Neutrophil (primary cell): ENCODE measurements at regions not wholly inside any gene's neighbourhood (a gene's known extent, or its start where the extent isn't known, plus 50 kb on each side); places are given as distances from the start of the nearest gene placed in this dataset.
"Not testable (repeated sequence)": the region's sequence is repeated elsewhere in the genome, so short reads cannot be mapped to it uniquely, and the experiment has no call there.

Source experiments
- H3K27ac ChIP-seq: fragments of 200-600 bp; sonication (generic); 2 replicates; pipeline ENCODE4 v1.5.1; 2016; ENCODE audit warnings: mild to moderate bottlenecking, moderate library complexity
- H3K27me3 ChIP-seq: fragments of 200-600 bp; sonication (generic); 2 replicates; pipeline ENCODE4 v1.6.0; 2016; ENCODE audit warnings: mild to moderate bottlenecking
- H3K36me3 ChIP-seq: fragments of 200-600 bp; sonication (generic); 2 replicates; pipeline ENCODE4 v1.5.1; 2017
- H3K4me1 ChIP-seq, 2 experiments: fragments of 200-600 bp in 1 of 2; sonication (generic) in 1 of 2; 1 replicate in 1 of 2; 2 replicates in 1 of 2; pipeline versions ENCODE4 v1.5.1 to v1.6.1; 2013 to 2016; ENCODE audit warnings: low read depth in 1 of 2, low read length in 1 of 2, mild to moderate bottlenecking in 1 of 2, moderate library complexity in 1 of 2; ENCODE audit not compliant: control insufficient read depth in 1 of 2, insufficient read depth in 1 of 2
- H3K4me3 ChIP-seq, 2 experiments: fragments of 200-600 bp in 1 of 2; sonication (generic) in 1 of 2; 1 replicate in 1 of 2; 2 replicates in 1 of 2; pipeline ENCODE4 v1.5.1; 2013 to 2016; ENCODE audit warnings: low read depth in 1 of 2, low read length in 1 of 2, mild to moderate bottlenecking in 1 of 2, moderate library complexity in 1 of 2
- H3K9me3 ChIP-seq: fragments of 200-600 bp; sonication (generic); 2 replicates; pipeline ENCODE4 v1.5.1; 2016
- CTCF ChIP-seq: fragments of 200-600 bp; sonication (generic); IDR thresholded peaks from 2 replicates; pipeline ENCODE4 v1.5.1; 2016; ENCODE audit warnings: antibody characterized with exemption

- TF ChIP-seq CTCF, result no peak
- Histone ChIP-seq H3K4me1 (no peaks in the 10 kb centered on the region), H3K27ac (no peak overlapping the region), H3K9me3 (no peaks in the 10 kb centered on the region), H3K36me3 (no peaks in the 10 kb centered on the region), H3K4me3 (no peak overlapping the region), H3K27me3 (no peaks in the 10 kb centered on the region)
Observed at GRCh38 chr1:219060798-219061197, 112.9 kb upstream of the LYPLAL1 start.

- no peaks in the 10 kb centered on the region for H3K4me1 ChIP-seq
Observed at GRCh38 chr1:219062161-219062560, 111.5 kb upstream of the LYPLAL1 start.

GRCh38 chr1:219066098-219066497 lies 107.6 kb upstream of the LYPLAL1 start:
- H3K36me3 ChIP-seq, result no peaks in the 10 kb centered on the region
- TF ChIP-seq CTCF, result no peak
- no peaks in the 10 kb centered on the region for H3K4me1 ChIP-seq
- no peaks in the 10 kb centered on the region for H3K9me3 ChIP-seq
- H3K27me3 ChIP-seq, result no peaks in the 10 kb centered on the region
- no peak overlapping the region for H3K27ac ChIP-seq
- H3K4me3 ChIP-seq, result no peak overlapping the region

More at GRCh38 chr1:219062161-219062560, 111.5 kb upstream of the LYPLAL1 start:
- no peak overlapping the region for H3K27ac ChIP-seq
- H3K27me3 ChIP-seq, result no peaks in the 10 kb centered on the region
- no peak overlapping the region for H3K4me3 ChIP-seq
- no peak for TF ChIP-seq CTCF
- no peaks in the 10 kb centered on the region for H3K36me3 ChIP-seq
- no peaks in the 10 kb centered on the region for H3K9me3 ChIP-seq

GRCh38 chr1:219066631-219067349 lies 106.9 kb upstream of the LYPLAL1 start:
- no peaks in the 10 kb centered on the region for H3K4me1 ChIP-seq
- H3K27ac ChIP-seq, result no peak overlapping the region
- no peak for TF ChIP-seq CTCF
- no peaks in the 10 kb centered on the region for H3K36me3 ChIP-seq
- no peaks in the 10 kb centered on the region for H3K27me3 ChIP-seq
- no peak overlapping the region for H3K4me3 ChIP-seq
- no peaks in the 10 kb centered on the region for H3K9me3 ChIP-seq

GRCh38 chr1:219067350-219067712 lies 106.3 kb upstream of the LYPLAL1 start:
- Histone ChIP-seq H3K4me3 (no peak overlapping the region), H3K36me3 (no peaks in the 10 kb centered on the region), H3K9me3 (no peaks in the 10 kb centered on the region), H3K4me1 (no peaks in the 10 kb centered on the region), H3K27ac (no peak overlapping the region), H3K27me3 (no peaks in the 10 kb centered on the region)
- TF ChIP-seq CTCF, result no peak

- not testable (repeated sequence) for H3K27ac ChIP-seq, H3K4me1 ChIP-seq, H3K9me3 ChIP-seq, H3K27me3 ChIP-seq, H3K4me3 ChIP-seq, H3K36me3 ChIP-seq
Observed at GRCh38 chr1:219070395-219070794, 103.3 kb upstream of the LYPLAL1 start.
